Activated CD8-positive, alpha-beta memory T cell treated with anti-CD3 and anti-CD28 coated beads for 1 hour (primary cell): ENCODE measurements at regions not wholly inside any gene's neighbourhood (a gene's known extent, or its start where the extent isn't known, plus 50 kb on each side); places are given as distances from the start of the nearest gene placed in this dataset.
"Not testable (repeated sequence)": the region's sequence is repeated elsewhere in the genome, so short reads cannot be mapped to it uniquely, and the experiment has no call there.

Experiments
- DNase-seq, 2 donors: peaks; one replicate each; pipeline ENCODE4 v3.0.0-alpha.2; 2020; ENCODE audit warnings: low read depth in 1 of 2; ENCODE audit errors: extremely low read depth in 1 of 2

DNA sequence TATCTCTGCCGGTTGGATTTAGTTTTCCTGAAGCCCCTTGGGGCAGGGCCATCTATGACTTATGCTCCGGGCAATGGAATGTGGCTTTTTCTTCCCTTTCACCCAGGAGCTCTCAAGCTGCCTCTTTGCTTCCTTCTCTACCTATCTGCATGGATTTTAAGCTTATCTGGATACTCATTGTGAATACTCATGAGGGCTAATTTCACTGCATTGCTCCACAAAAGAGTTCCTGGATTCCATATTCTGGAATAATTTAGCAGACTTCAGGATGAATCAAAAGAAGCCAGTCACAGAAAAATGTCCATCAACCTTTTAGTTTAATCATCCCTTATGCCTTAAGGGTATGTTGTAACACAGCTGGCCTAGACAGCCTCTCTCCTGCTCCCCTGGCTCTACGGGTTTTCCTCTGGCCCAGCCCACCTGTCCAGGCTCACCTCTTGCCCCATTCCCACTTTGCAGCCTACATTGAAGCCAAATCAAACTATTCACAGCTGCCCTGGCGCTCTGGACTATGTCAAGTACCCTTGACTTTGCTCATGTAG lies 122.8 kb upstream of the RMDN2 start:
- DNase-seq: no peak

GRCh38 chr2:37802899-37803379 lies 122.1 kb upstream of the RMDN2 start:
- no peak for DNase-seq

- DNase-seq: not testable (repeated sequence)
Measured at GRCh38 chr2:37806004-37806403, 119.1 kb upstream of the RMDN2 start.

DNA sequence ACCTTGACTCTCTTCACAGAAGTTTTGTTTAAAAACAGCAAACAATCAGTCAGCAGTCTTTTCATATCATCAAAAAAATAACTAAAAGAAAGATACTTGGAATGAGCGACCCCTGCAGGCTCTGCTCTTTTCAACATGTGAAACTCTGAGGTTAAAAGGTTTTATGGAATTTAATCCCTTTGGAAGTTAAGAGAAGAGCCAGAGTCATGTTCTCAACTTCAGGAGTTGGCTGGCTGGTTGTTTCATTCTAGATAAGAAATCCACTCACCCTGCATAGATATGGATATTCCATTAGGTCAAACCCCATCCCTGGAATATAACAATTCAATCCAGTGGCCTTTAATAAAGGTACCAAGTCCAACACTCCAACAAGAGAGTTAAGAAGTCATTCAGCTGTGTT lies 115.6 kb upstream of the RMDN2 start:
- DNase-seq: no peak

GRCh38 chr2:37809931-37810570 lies 115.0 kb upstream of the RMDN2 start:
- no peak for DNase-seq

- no peak for DNase-seq
Measured at GRCh38 chr2:37812414-37812813, 112.7 kb upstream of the RMDN2 start.

- no peak for DNase-seq
Measured at GRCh38 chr2:37812941-37813730, 112.0 kb upstream of the RMDN2 start.

- DNase-seq: no peak
Measured at GRCh38 chr2:37816036-37816435, 109.1 kb upstream of the RMDN2 start.

DNA sequence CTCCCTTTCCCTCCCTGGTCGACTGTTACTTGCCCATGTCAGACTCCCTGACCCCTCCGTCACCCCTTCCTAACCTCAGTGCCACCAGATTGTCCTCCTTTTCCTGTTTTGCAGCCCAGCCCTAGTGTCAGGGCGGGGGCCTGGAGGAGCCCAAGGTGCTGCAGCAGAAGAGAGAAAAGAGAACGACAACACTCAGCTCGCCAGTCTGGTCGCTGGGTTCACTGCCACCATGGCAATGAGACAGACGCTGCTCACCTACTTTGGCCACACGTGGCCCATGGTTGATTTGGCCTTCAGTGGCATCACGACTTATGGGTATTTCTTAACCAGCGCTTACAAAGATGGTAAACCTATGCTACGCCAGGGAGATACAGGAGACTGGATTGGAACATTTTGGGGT lies 108.4 kb upstream of the RMDN2 start:
- DNase-seq: no peak

DNA sequence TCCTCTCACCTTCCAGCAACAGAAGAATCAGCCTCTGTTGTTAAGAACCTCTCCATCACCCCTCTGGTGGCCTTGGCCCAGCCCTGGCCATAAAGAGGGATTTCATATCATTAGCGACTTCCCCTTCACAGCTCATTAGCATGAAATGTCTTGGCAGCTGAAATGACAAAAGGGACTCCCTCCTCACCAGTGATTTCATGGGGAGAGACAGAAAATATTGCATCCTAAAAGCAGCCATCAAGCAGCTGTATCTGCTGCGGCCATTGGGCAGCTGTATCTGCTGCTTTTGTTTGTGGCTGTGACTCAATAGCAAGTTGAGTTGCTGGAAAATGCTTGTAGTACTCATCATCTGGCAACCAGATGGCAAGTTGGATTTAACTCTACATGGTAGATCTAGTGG lies 105.9 kb upstream of the RMDN2 start:
- DNase-seq: no peak

DNA sequence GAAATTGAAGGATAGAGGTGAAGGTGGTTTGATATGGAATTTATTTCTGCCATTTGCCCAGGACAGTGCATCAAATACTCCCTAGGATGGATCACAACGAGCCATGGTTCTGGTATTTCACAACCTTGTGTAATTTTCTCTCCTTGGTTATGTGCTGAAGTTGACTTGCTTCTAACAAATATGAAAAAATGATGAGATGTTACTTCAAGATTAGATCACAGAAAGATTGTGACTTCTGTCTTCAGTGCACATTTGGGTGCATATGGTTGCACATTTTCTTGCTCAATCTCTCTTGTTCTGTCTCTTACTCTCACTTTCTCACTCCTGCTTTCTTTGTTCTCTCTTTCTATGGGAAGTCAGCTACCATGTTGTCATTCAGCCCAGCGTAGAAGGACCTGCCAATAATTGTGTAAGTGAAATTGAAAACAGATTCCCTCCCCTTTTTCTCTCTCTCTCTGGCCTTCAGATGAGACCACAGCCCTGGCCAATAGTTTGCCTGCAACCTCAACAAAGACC lies 104.6 kb upstream of the RMDN2 start:
- DNase-seq: no peak

DNA sequence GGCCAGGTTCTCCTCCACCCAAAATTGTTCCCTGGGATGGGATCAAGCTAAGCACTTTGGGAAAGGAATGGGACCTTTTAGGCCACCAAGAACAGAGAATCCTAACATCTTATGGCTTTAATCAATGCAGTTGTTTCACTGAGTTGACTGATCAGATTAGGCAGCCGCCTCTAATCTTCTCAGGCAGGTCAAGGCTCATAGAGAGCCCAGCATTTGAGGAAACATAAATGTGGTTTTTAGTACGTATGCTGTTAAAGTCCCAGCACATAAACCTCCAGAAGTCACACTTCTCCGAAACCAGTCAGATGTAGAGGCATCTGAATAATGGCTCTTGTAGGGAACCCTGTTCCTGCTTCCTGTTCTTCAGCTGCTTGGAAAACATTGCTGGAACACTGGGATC lies 99.5 kb upstream of the RMDN2 start:
- DNase-seq: no peak

- no peak for DNase-seq
Measured at GRCh38 chr2:37826611-37827010, 98.5 kb upstream of the RMDN2 start.

GRCh38 chr2:37827455-37827854 lies 97.6 kb upstream of the RMDN2 start:
- no peak for DNase-seq

- no peak for DNase-seq
Measured at GRCh38 chr2:37827911-37828511, 97.1 kb upstream of the RMDN2 start.

DNA sequence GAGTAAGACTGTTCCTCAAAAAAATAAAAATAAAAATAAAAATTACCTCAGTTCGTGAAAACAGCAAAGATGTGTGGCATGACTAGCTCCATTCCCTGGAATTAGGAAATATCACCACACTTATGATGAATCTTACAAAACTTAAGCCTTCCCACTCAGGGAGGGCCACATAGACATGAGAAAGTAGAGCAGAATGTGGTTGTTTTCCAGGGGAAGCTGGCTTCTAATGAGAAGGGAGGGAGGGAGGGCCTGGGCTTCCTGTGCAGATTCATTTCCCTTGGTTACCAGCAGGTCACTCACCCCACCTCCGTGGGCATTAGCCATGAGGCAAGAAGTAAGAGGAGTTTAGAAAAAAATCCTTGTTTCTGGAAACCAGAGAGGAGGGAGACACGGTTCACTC lies 95.9 kb upstream of the RMDN2 start:
- DNase-seq: no peak

DNA sequence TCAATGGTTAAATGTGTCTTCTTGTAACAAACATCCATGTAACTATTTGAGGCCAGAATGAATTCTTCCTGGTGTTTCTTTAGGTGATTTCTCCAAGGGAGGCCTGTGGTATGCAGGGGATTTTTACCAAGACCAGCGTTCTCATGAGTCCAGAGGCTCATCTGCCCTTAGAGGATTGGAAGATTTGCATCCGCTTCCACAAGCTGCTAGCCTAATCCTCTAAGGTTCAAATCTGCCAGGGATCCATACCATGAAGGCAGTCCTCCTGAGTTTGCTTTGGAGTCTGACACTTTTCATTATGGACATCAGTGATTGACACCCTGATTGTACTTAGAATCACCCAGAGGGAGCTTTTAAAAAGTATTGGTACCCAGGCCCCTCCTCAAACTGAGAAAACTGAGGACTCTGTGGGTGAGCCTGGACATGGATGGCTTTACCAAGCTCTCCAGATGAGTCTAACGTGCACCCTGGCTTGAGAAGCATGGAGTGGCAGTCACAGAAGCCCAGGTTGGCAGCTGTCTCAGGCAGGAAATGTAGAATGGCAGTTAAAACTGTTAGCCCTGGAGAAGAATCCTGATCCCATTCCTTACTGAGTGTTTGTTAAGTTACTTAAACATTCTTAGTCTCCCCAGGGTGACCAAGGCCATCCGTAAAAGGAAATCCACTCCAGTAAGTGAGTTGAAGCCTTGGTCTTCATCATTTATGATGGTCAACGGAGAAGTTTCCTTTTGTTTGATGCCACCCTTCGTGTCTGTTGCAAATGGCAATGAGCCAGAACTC lies 95.3 kb upstream of the RMDN2 start:
- DNase-seq: no peak

GRCh38 chr2:37830636-37831035 lies 94.5 kb upstream of the RMDN2 start:
- DNase-seq: no peak

DNA sequence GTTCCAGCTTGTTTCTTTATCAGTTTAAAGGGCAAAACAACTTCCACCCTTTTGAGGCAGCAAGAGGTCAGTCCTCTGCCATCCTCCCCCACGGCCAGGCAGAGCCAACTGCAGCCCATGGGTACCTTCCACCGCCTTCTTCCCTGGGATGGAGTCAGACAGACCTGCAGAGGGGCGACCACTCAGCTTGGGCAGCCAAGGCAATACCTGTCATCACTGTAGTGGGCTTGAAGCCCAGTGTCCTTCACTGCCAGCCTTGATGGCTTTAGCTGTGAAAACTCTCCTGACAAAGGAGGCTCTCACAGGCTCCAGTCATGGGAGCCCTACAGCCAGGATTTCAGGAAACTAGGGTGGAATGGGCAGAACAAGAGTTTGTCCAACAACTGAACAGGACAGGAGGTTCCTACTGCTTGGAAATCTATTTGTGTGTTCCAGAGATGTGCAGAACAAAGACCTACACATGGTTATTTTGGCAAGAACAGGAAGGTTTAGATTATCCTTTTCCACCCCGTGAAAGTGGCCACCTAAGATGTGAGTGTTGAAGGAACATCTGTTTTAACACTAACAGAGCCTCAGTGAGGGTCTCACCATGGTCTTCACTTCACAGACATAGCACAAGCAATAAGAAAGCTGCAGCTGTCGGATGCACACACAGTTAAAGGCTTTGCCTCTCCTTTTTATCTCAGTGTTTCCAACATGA lies 93.9 kb upstream of the RMDN2 start:
- DNase-seq: no peak

DNA sequence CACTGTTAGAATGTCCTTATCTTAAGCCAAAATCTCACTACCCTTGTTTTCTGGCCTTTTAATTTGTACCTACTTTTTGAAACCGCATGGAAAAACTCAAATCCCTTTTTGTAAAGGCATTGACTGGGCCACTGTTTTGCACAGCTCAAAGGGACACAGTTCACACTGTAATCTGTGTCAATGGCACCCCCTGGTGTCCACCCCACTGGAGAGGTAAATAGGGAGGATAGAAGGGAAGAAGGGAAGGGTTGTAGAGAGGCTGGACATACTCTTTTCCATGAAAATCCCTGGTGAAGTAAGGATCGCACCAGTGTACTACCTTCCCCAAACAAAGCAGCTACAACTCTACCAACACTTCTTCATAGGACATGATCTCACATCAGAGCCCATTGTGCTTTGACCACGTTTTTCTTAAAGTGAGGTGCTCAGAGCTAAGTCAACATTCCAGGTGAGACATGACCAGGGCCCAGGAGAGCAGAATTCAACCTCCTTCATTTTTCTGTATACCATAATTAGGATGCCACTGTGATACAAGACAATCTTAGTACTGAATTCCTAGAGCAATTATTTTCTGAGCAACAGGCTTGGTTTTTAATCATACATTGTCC lies 92.4 kb upstream of the RMDN2 start:
- peak; percentile 57 to 77 for DNase-seq
